Esophagus muscularis mucosa (tissue), 4 donors: ENCODE measurements at regions not wholly inside any gene's neighbourhood (a gene's known extent, or its start where the extent isn't known, plus 50 kb on each side); places are given as distances from the start of the nearest gene placed in this dataset.

Source experiments
- EP300 ChIP-seq: sonication (generic); formaldehyde crosslinking; IDR thresholded peaks from one replicate; pipeline ENCODE4 v1.6.1; 2017; ENCODE audit warnings: antibody characterized with exemption
- POLR2A ChIP-seq: fragments of 450-650 bp; IDR thresholded peaks from one replicate; pipeline ENCODE4 v1.6.1; 2017; ENCODE audit warnings: antibody characterized with exemption, moderate library complexity, mild to moderate bottlenecking, low read depth
- TF ChIP-seq, protein P1 (sequence below), 3 experiments: fragments of 200-600 bp in 2 of 3; fragments of 450-650 bp in 1 of 3; sonication (generic) in 2 of 3; IDR thresholded peaks; one replicate each; pipeline ENCODE4 v1.5.1; 2017 to 2019; ENCODE audit warnings: antibody characterized with exemption in 3 of 3, mild to moderate bottlenecking in 2 of 3, moderate library complexity in 1 of 3

DNA sequence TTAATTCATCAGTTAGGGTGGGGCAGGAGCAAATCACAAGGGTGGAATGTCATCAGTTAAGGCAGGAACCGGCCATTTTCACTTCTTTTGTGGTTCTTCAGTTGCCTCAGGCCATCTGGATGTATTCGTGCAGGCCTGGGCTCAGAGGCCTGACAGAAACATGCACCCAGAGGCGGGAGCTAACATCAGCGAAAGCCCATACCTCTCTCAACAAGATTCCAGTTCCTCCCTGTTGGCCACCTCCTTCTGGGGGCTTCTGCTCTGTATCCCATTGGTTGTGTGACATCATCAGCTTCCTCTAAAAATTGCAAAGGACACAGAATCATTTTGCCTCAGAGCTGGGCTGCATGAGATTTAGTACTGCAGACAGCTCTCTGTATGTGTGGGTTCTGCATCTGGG, 134.3 kb downstream of the ZNF664 start:
- TF ChIP-seq, protein P1, sequence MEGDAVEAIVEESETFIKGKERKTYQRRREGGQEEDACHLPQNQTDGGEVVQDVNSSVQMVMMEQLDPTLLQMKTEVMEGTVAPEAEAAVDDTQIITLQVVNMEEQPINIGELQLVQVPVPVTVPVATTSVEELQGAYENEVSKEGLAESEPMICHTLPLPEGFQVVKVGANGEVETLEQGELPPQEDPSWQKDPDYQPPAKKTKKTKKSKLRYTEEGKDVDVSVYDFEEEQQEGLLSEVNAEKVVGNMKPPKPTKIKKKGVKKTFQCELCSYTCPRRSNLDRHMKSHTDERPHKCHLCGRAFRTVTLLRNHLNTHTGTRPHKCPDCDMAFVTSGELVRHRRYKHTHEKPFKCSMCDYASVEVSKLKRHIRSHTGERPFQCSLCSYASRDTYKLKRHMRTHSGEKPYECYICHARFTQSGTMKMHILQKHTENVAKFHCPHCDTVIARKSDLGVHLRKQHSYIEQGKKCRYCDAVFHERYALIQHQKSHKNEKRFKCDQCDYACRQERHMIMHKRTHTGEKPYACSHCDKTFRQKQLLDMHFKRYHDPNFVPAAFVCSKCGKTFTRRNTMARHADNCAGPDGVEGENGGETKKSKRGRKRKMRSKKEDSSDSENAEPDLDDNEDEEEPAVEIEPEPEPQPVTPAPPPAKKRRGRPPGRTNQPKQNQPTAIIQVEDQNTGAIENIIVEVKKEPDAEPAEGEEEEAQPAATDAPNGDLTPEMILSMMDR (IDR thresholded peaks at IDR 0.05) = no peak
- TF ChIP-seq EP300 (no peak), POLR2A (no peak)
